Transverse colon (tissue), 4 donors: ENCODE measurements at regions not wholly inside any gene's neighbourhood (a gene's known extent, or its start where the extent isn't known, plus 50 kb on each side); places are given as distances from the start of the nearest gene placed in this dataset.

Experiments used
- DNase-seq: peaks from one replicate; pipeline ENCODE4 v3.0.0-alpha.2; 2019
- H3K27ac ChIP-seq, 4 donors: fragments of 200-600 bp; sonication (generic); 2 replicates each; pipeline ENCODE4 v1.5.1; 2016 to 2018; ENCODE audit warnings: inconsistent platforms in 4 of 4
- H3K27me3 ChIP-seq: fragments of 200-600 bp; sonication (generic); 2 replicates; pipeline ENCODE4 v1.5.1; 2017; ENCODE audit warnings: inconsistent platforms
- H3K36me3 ChIP-seq, 4 donors: fragments of 200-600 bp; sonication (generic); 2 replicates each; pipeline ENCODE4 v1.5.1; 2017 to 2019; ENCODE audit warnings: inconsistent platforms in 4 of 4
- H3K4me1 ChIP-seq, 4 donors: fragments of 200-600 bp; sonication (generic); 2 replicates each; pipeline ENCODE4 v1.5.1; 2017 to 2020; ENCODE audit warnings: inconsistent platforms in 4 of 4
- H3K4me3 ChIP-seq, 4 donors: fragments of 200-600 bp; sonication (generic); 1 replicate in 1 of 4; 2 replicates in 3 of 4; pipeline versions ENCODE4 v1.5.1 to v1.6.1; 2017 to 2019; ENCODE audit warnings: inconsistent platforms in 4 of 4
- H3K9me3 ChIP-seq, 2 donors: fragments of 200-600 bp; sonication (generic); 2 replicates each; pipeline ENCODE4 v1.5.1; 2017 to 2019; ENCODE audit warnings: inconsistent platforms in 2 of 2
- CTCF ChIP-seq, 5 experiments: fragments of 200-600 bp in 3 of 5; fragments of 450-650 bp in 2 of 5; sonication (generic) in 3 of 5; IDR thresholded peaks; 1 replicate in 2 of 5; 2 replicates in 3 of 5; pipeline ENCODE4 v1.5.1; 2016 to 2017; ENCODE audit warnings: antibody characterized with exemption in 5 of 5, inconsistent platforms in 3 of 5, mild to moderate bottlenecking in 2 of 5, moderate library complexity in 1 of 5
- EP300 ChIP-seq: sonication (generic); formaldehyde crosslinking; IDR thresholded peaks from one replicate; pipeline ENCODE4 v1.6.1; 2017; ENCODE audit warnings: antibody characterized with exemption, low read depth
- POLR2A ChIP-seq: fragments of 450-650 bp; IDR thresholded peaks from one replicate; pipeline ENCODE4 v1.6.1; 2016; ENCODE audit warnings: antibody characterized with exemption, mild to moderate bottlenecking, moderate library complexity
- POLR2AphosphoS5 ChIP-seq, 3 donors: sonication (generic); formaldehyde crosslinking; IDR thresholded peaks; one replicate each; pipeline ENCODE4 v1.6.1; 2016; ENCODE audit warnings: antibody characterized with exemption in 3 of 3
- WGBS, 2 donors: methylation state at CpG; one replicate each; pipeline ENCODE4 v1.1.5; 2018; ENCODE audit warnings: low coverage in 1 of 2; 5-methylcytosine and 5-hydroxymethylcytosine counted together
- in situ Hi-C, 4 donors: fragments of 200-750 bp; cut with MboI; loops; one replicate each; pipeline versions ENCODE4 v1.15.0 to v1.15.1; 2017; ENCODE audit warnings: low sequenced_read_pairs in 3 of 4, low pct_ligation_motif_present in 1 of 4, low pct_unique_long_range_greater_than_20kb in 1 of 4
- intact Hi-C: fragments of 100-400 bp; cut with DNase I; formaldehyde crosslinking; loops from one replicate; pipeline ENCODE4 v1.15.1; 2023; ENCODE audit warnings: low total_unique reads

DNA sequence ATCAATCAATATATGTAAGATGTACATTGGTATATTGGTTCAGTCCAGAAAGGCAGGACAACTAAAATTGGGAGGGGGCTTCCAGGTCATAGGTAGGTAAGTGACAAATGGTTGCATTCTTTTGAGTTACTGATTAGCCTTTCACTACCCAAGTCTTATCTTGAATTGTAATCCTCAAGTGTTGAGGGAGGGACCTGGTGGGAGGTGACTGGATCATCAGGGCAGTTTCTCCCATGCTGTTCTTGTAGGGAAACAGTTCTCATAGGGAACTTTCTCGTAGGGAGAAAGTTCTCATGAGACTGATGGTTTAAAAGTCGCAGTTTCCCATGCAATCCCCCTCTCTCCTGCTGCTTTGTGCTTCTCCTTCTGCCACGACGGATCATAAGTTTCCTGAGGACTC is 809.2 kb downstream of the KCNT2 start:
- DNase-seq: no peak
- H3K4me1 ChIP-seq: no peaks in the 10 kb centered on the region
- TF ChIP-seq CTCF (IDR thresholded peaks at IDR 0.05) (no peak), EP300 (no peak), POLR2AphosphoS5 (IDR thresholded peaks at IDR 0.05) (no peak), POLR2A (no peak)

DNA sequence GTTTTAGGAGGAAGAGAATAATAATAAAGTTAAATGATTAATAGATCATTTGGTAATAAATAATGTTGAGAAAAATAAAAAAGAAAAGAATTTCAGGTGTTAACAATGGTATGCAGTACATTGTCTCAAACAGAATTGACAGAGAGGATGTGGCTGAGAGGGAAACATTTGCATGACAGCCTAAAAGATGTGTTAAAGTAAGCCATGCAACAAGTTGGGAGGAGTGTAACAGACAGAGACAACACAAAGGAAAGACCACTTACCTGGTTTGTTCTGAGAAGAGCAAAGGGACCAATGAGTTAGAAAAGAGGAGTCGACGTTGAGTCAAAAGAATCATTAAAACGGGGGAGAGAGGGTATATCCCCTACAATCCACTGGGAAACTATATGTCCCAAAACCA is 814.0 kb downstream of the KCNT2 start:
- Histone ChIP-seq H3K4me1 (no peaks in the 10 kb centered on the region), H3K9me3 (no peaks in the 10 kb centered on the region), H3K27ac (no peak overlapping the region), H3K4me3 (no peak overlapping the region), H3K36me3 (no peaks in the 10 kb centered on the region), H3K27me3 (no peaks in the 10 kb centered on the region)
- DNase-seq: no peak
- 83 to 90% methylated on average over 3 of the region's 3 CpGs for WGBS, 2 donors
- no peak for TF ChIP-seq POLR2AphosphoS5 (IDR thresholded peaks at IDR 0.05)
- no peak for TF ChIP-seq CTCF (IDR thresholded peaks at IDR 0.05)
- TF ChIP-seq POLR2A: no peak
- TF ChIP-seq EP300: no peak
- intact Hi-C loops: no loop called here
- in situ Hi-C loops: no loop called here

More for the DNA sequence above, 809.2 kb downstream of the KCNT2 start:
- no peak overlapping the region for H3K4me3 ChIP-seq
- in situ Hi-C loops (no loop called here), intact Hi-C loops (no loop called here)
- H3K36me3 ChIP-seq: no peaks in the 10 kb centered on the region
- 81% methylated on average over 4 of the region's 4 CpGs; no CpG with 5 or more reads in 1 of the 2 donors for WGBS, 2 donors
- H3K9me3 ChIP-seq: no peaks in the 10 kb centered on the region
- H3K27ac ChIP-seq: no peak overlapping the region
- no peaks in the 10 kb centered on the region for H3K27me3 ChIP-seq

DNA sequence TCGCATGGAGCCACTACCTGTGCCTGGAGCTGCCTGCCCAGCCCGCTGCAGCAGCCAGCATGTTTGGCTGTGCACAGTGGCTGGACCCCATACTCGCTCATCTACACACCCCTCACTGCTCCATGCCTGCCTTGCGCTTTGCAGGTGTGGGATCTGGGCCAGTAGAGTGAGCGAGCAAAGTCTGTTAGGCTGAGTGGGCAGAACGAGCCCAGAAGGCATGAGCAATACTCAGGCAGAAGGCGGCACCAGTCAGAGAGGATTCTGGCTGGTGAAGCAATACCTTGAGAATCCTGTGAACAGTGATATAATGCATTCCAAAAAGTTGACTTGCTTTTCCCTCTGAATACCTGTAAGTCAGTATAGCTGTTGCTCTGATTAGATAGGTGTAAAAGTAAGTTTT is 816.4 kb downstream of the KCNT2 start:
- in situ Hi-C loops (no loop called here), intact Hi-C loops (no loop called here)
- TF ChIP-seq POLR2AphosphoS5 (IDR thresholded peaks at IDR 0.05) (no peak), POLR2A (no peak)
- no peaks in the 10 kb centered on the region for H3K9me3 ChIP-seq
- H3K27ac ChIP-seq: no peak overlapping the region
- no peaks in the 10 kb centered on the region for H3K4me1 ChIP-seq
- H3K4me3 ChIP-seq: no peak overlapping the region
- WGBS, 2 donors: 81% methylated on average over 7 of the region's 7 CpGs; no CpG with 5 or more reads in 1 of the 2 donors
- no peaks in the 10 kb centered on the region for H3K27me3 ChIP-seq
- DNase-seq: no peak
- H3K36me3 ChIP-seq: no peaks in the 10 kb centered on the region

GRCh38 chr1:195790514-195791168 is 817.6 kb downstream of the KCNT2 start:
- in situ Hi-C loops (no loop called here), intact Hi-C loops (no loop called here)
- Histone ChIP-seq H3K9me3 (no peaks in the 10 kb centered on the region), H3K36me3 (no peaks in the 10 kb centered on the region), H3K27ac (no peak overlapping the region), H3K27me3 (no peaks in the 10 kb centered on the region), H3K4me3 (no peak overlapping the region), H3K4me1 (no peaks in the 10 kb centered on the region)
- no peak for DNase-seq
- WGBS, 2 donors: 76% methylated on average over 7 of the region's 8 CpGs; no CpG with 5 or more reads in 1 of the 2 donors
- no peak for TF ChIP-seq CTCF (IDR thresholded peaks at IDR 0.05)
- no peak for TF ChIP-seq POLR2A
- no peak for TF ChIP-seq EP300

- H3K27ac ChIP-seq: no peak overlapping the region
- no peaks in the 10 kb centered on the region for H3K9me3 ChIP-seq
- in situ Hi-C loops: no loop called here
- no peaks in the 10 kb centered on the region for H3K4me1 ChIP-seq
- 52 to 63% methylated on average over 2 of the region's 2 CpGs for WGBS, 2 donors
- DNase-seq: no peak
- H3K4me3 ChIP-seq: no peak overlapping the region
- no peaks in the 10 kb centered on the region for H3K36me3 ChIP-seq
- no peaks in the 10 kb centered on the region for H3K27me3 ChIP-seq
- TF ChIP-seq CTCF (IDR thresholded peaks at IDR 0.05): no peak
- TF ChIP-seq EP300: no peak
- TF ChIP-seq POLR2A: no peak
- TF ChIP-seq POLR2AphosphoS5 (IDR thresholded peaks at IDR 0.05): no peak
- intact Hi-C loops: no loop called here
Measured at GRCh38 chr1:195789321-195789720, 818.9 kb downstream of the KCNT2 start.
